ENCODE measurements at regions not wholly inside any gene's neighbourhood (a gene's known extent, or its start where the extent isn't known, plus 50 kb on each side); places are given as distances from the start of the nearest gene placed in this dataset.

- no peak for ATAC-seq
Measured at GRCh38 chr15:85943151-85943550, 136.5 kb upstream of the AGBL1 start.

GRCh38 chr15:85943791-85944190 lies 135.9 kb upstream of the AGBL1 start:
- intact Hi-C loops (cut with DNase I) = no loop called here
- Histone ChIP-seq H3K27ac (ENCODE audit: low read length) (no peak overlapping the region), H3K4me3 (ENCODE audit: low read length) (no peak overlapping the region), H3K9me3 (ENCODE audit: control insufficient read depth, low read length) (no peaks in the 10 kb centered on the region), H3K4me1 (ENCODE audit: control insufficient read depth, insufficient read depth, low read length) (no peaks in the 10 kb centered on the region), H3K27me3 (ENCODE audit: control insufficient read depth, insufficient read depth) (no peaks in the 10 kb centered on the region)
- ATAC-seq (no peak), DNase-seq (no peak)
- 51% methylated on average over 2 of the region's 2 CpGs for WGBS

More at GRCh38 chr15:85943151-85943550, 136.5 kb upstream of the AGBL1 start:
- H3K27me3 ChIP-seq (ENCODE audit: control insufficient read depth, insufficient read depth) = no peaks in the 10 kb centered on the region
- WGBS = 69% methylated on average over 4 of the region's 4 CpGs
- DNase-seq = no peak
- no peak overlapping the region for H3K4me3 ChIP-seq (ENCODE audit: low read length)
- no peaks in the 10 kb centered on the region for H3K9me3 ChIP-seq (ENCODE audit: control insufficient read depth, low read length)
- intact Hi-C loops (cut with DNase I) = no loop called here
- H3K4me1 ChIP-seq (ENCODE audit: control insufficient read depth, insufficient read depth, low read length) = no peaks in the 10 kb centered on the region
- H3K27ac ChIP-seq (ENCODE audit: low read length) = no peak overlapping the region

- Histone ChIP-seq H3K27me3 (ENCODE audit: control insufficient read depth, insufficient read depth) (no peaks in the 10 kb centered on the region), H3K9me3 (ENCODE audit: control insufficient read depth, low read length) (no peaks in the 10 kb centered on the region), H3K4me3 (ENCODE audit: low read length) (no peak overlapping the region), H3K27ac (ENCODE audit: low read length) (no peak overlapping the region), H3K4me1 (ENCODE audit: control insufficient read depth, insufficient read depth, low read length) (no peaks in the 10 kb centered on the region)
- no peak for ATAC-seq
- WGBS = 63% methylated on average over 3 of the region's 3 CpGs
- no peak for DNase-seq
- intact Hi-C loops (cut with DNase I) = no loop called here
Measured at GRCh38 chr15:85947021-85947420, 132.7 kb upstream of the AGBL1 start.

GRCh38 chr15:85947936-85948335 lies 131.7 kb upstream of the AGBL1 start:
- Histone ChIP-seq H3K4me3 (ENCODE audit: low read length) (no peak overlapping the region), H3K9me3 (ENCODE audit: control insufficient read depth, low read length) (no peaks in the 10 kb centered on the region), H3K4me1 (ENCODE audit: control insufficient read depth, insufficient read depth, low read length) (no peaks in the 10 kb centered on the region), H3K27ac (ENCODE audit: low read length) (no peak overlapping the region), H3K27me3 (ENCODE audit: control insufficient read depth, insufficient read depth) (no peaks in the 10 kb centered on the region)
- WGBS = 91% methylated on average over 7 of the region's 7 CpGs
- intact Hi-C loops (cut with DNase I) = no loop called here
- no peak for ATAC-seq
- DNase-seq = no peak

GRCh38 chr15:85950101-85950500 lies 129.6 kb upstream of the AGBL1 start:
- H3K4me1 ChIP-seq (ENCODE audit: control insufficient read depth, insufficient read depth, low read length) = no peaks in the 10 kb centered on the region
- H3K27ac ChIP-seq (ENCODE audit: low read length) = no peak overlapping the region
- DNase-seq (peak in 2 of 3 donors; percentile 23 to 47), ATAC-seq (peak; percentile 57 to 68)
- WGBS = 76% methylated on average over 5 of the region's 5 CpGs
- intact Hi-C loops (cut with DNase I) = no loop called here
- no peak overlapping the region for H3K4me3 ChIP-seq (ENCODE audit: low read length)
- no peaks in the 10 kb centered on the region for H3K9me3 ChIP-seq (ENCODE audit: control insufficient read depth, low read length)
- no peaks in the 10 kb centered on the region for H3K27me3 ChIP-seq (ENCODE audit: control insufficient read depth, insufficient read depth)

GRCh38 chr15:85954586-85954985 lies 125.1 kb upstream of the AGBL1 start:
- ATAC-seq = no peak
- intact Hi-C loops (cut with DNase I) = no loop called here
- no peak overlapping the region for H3K27ac ChIP-seq (ENCODE audit: low read length)
- no peaks in the 10 kb centered on the region for H3K4me1 ChIP-seq (ENCODE audit: control insufficient read depth, insufficient read depth, low read length)
- H3K27me3 ChIP-seq (ENCODE audit: control insufficient read depth, insufficient read depth) = no peaks in the 10 kb centered on the region
- no peak overlapping the region for H3K4me3 ChIP-seq (ENCODE audit: low read length)
- no peak for DNase-seq
- WGBS = 21% methylated on average over 1 of the region's 1 CpG
- H3K9me3 ChIP-seq (ENCODE audit: control insufficient read depth, low read length) = no peaks in the 10 kb centered on the region

- ATAC-seq (no peak), DNase-seq (no peak)
- H3K4me3 ChIP-seq (ENCODE audit: low read length) = no peak overlapping the region
- H3K27ac ChIP-seq (ENCODE audit: low read length) = no peak overlapping the region
- H3K27me3 ChIP-seq (ENCODE audit: control insufficient read depth, insufficient read depth) = no peaks in the 10 kb centered on the region
- no peaks in the 10 kb centered on the region for H3K9me3 ChIP-seq (ENCODE audit: control insufficient read depth, low read length)
- 79% methylated on average over 3 of the region's 3 CpGs for WGBS
- intact Hi-C loops (cut with DNase I) = no loop called here
- no peaks in the 10 kb centered on the region for H3K4me1 ChIP-seq (ENCODE audit: control insufficient read depth, insufficient read depth, low read length)
Measured at GRCh38 chr15:85955501-85956391, 123.9 kb upstream of the AGBL1 start.

GRCh38 chr15:85956532-85957275 lies 123.0 kb upstream of the AGBL1 start:
- Histone ChIP-seq H3K4me1 (ENCODE audit: control insufficient read depth, insufficient read depth, low read length) (no peaks in the 10 kb centered on the region), H3K27me3 (ENCODE audit: control insufficient read depth, insufficient read depth) (no peaks in the 10 kb centered on the region), H3K4me3 (ENCODE audit: low read length) (no peak overlapping the region), H3K9me3 (ENCODE audit: control insufficient read depth, low read length) (no peaks in the 10 kb centered on the region), H3K27ac (ENCODE audit: low read length) (no peak overlapping the region)
- 90% methylated on average over 2 of the region's 2 CpGs for WGBS
- ATAC-seq = no peak
- DNase-seq = no peak
- intact Hi-C loops (cut with DNase I) = no loop called here

GRCh38 chr15:85959611-85960010 lies 120.1 kb upstream of the AGBL1 start:
- intact Hi-C loops (cut with DNase I) = no loop called here
- H3K4me3 ChIP-seq (ENCODE audit: low read length) = no peak overlapping the region
- ATAC-seq = no peak
- no peak for DNase-seq
- 78% methylated on average over 4 of the region's 4 CpGs for WGBS
- H3K27ac ChIP-seq (ENCODE audit: low read length) = no peak overlapping the region
- H3K9me3 ChIP-seq (ENCODE audit: control insufficient read depth, low read length) = no peaks in the 10 kb centered on the region
- H3K27me3 ChIP-seq (ENCODE audit: control insufficient read depth, insufficient read depth) = no peaks in the 10 kb centered on the region
- no peaks in the 10 kb centered on the region for H3K4me1 ChIP-seq (ENCODE audit: control insufficient read depth, insufficient read depth, low read length)

- WGBS = 86% methylated on average over 2 of the region's 2 CpGs
- Histone ChIP-seq H3K4me3 (ENCODE audit: low read length) (no peak overlapping the region), H3K9me3 (ENCODE audit: control insufficient read depth, low read length) (no peaks in the 10 kb centered on the region), H3K27ac (ENCODE audit: low read length) (no peak overlapping the region), H3K27me3 (ENCODE audit: control insufficient read depth, insufficient read depth) (no peaks in the 10 kb centered on the region), H3K4me1 (ENCODE audit: control insufficient read depth, insufficient read depth, low read length) (no peaks in the 10 kb centered on the region)
- no peak for DNase-seq
- ATAC-seq = no peak
- intact Hi-C loops (cut with DNase I) = no loop called here
Measured at GRCh38 chr15:85960381-85960780, 119.3 kb upstream of the AGBL1 start.

- Histone ChIP-seq H3K27ac (ENCODE audit: low read length) (no peak overlapping the region), H3K27me3 (ENCODE audit: control insufficient read depth, insufficient read depth) (no peaks in the 10 kb centered on the region), H3K4me3 (ENCODE audit: low read length) (no peak overlapping the region), H3K4me1 (ENCODE audit: control insufficient read depth, insufficient read depth, low read length) (no peaks in the 10 kb centered on the region), H3K9me3 (ENCODE audit: control insufficient read depth, low read length) (no peaks in the 10 kb centered on the region)
- no peak for ATAC-seq
- DNase-seq = no peak
- WGBS = 66% methylated on average over 4 of the region's 4 CpGs
- intact Hi-C loops (cut with DNase I) = no loop called here
Measured at GRCh38 chr15:85961821-85962220, 117.8 kb upstream of the AGBL1 start.

All from right cardiac atrium (tissue), 5 donors.